ENCODE measurements at regions not wholly inside any gene's neighbourhood (a gene's known extent, or its start where the extent isn't known, plus 50 kb on each side); places are given as distances from the start of the nearest gene placed in this dataset.

GRCh38 chr6:14487625-14488024 is 370.1 kb downstream of the CD83 start:
- no peak for TF ChIP-seq EZH2phosphoT487 (IDR thresholded peaks at IDR 0.05; ENCODE audit: borderline replicate concordance, low read length)
- TF ChIP-seq, protein P1, sequence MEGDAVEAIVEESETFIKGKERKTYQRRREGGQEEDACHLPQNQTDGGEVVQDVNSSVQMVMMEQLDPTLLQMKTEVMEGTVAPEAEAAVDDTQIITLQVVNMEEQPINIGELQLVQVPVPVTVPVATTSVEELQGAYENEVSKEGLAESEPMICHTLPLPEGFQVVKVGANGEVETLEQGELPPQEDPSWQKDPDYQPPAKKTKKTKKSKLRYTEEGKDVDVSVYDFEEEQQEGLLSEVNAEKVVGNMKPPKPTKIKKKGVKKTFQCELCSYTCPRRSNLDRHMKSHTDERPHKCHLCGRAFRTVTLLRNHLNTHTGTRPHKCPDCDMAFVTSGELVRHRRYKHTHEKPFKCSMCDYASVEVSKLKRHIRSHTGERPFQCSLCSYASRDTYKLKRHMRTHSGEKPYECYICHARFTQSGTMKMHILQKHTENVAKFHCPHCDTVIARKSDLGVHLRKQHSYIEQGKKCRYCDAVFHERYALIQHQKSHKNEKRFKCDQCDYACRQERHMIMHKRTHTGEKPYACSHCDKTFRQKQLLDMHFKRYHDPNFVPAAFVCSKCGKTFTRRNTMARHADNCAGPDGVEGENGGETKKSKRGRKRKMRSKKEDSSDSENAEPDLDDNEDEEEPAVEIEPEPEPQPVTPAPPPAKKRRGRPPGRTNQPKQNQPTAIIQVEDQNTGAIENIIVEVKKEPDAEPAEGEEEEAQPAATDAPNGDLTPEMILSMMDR (IDR thresholded peaks at IDR 0.05; ENCODE audit: low read depth, low read length, poor library complexity, severe bottlenecking), result no peak
- no peak overlapping the region for H3K4me2 ChIP-seq (ENCODE audit: low read length)
- peaks cover 10% of the 10 kb centered on the region; the same call in 1 of the 2 replicates for H3K9me3 ChIP-seq (ENCODE audit: control insufficient read depth, insufficient read depth, low read length)
- H3K27ac ChIP-seq (ENCODE audit: low read depth, low read length), result no peak overlapping the region
- no peaks in the 10 kb centered on the region for H3K9me2 ChIP-seq (replicated peaks; ENCODE audit: control insufficient read depth, low read length)
- H3F3A ChIP-seq (ENCODE audit: control insufficient read depth, insufficient read depth), result no peaks in the 10 kb centered on the region
- no peaks in the 10 kb centered on the region for H3K36me3 ChIP-seq (ENCODE audit: control insufficient read depth, low read length)
- H3K4me1 ChIP-seq (ENCODE audit: control insufficient read depth, low read length), result no peaks in the 10 kb centered on the region
- H3K79me2 ChIP-seq (ENCODE audit: control insufficient read depth, low read length), result no peaks in the 10 kb centered on the region
- no peaks in the 10 kb centered on the region for H3K27me3 ChIP-seq (ENCODE audit: control insufficient read depth, low read length)
- no peaks in the 10 kb centered on the region for H4K20me1 ChIP-seq (ENCODE audit: control insufficient read depth, insufficient read depth, low read depth, low read length)
- H3K4me3 ChIP-seq (ENCODE audit: low read length), result no peak overlapping the region

- Histone ChIP-seq H3F3A (ENCODE audit: control insufficient read depth, insufficient read depth) (no peaks in the 10 kb centered on the region), H3K36me3 (ENCODE audit: control insufficient read depth, low read length) (no peaks in the 10 kb centered on the region), H3K4me3 (ENCODE audit: low read length) (no peak overlapping the region), H3K9me2 (replicated peaks; ENCODE audit: control insufficient read depth, low read length) (no peaks in the 10 kb centered on the region), H3K4me2 (ENCODE audit: low read length) (no peak overlapping the region), H4K20me1 (ENCODE audit: control insufficient read depth, insufficient read depth, low read depth, low read length) (no peaks in the 10 kb centered on the region), H3K27ac (ENCODE audit: low read depth, low read length) (no peak overlapping the region), H3K79me2 (ENCODE audit: control insufficient read depth, low read length) (no peaks in the 10 kb centered on the region), H3K27me3 (ENCODE audit: control insufficient read depth, low read length) (no peaks in the 10 kb centered on the region; the same call in 1 of the 2 replicates), H3K9me3 (ENCODE audit: control insufficient read depth, insufficient read depth, low read length) (peaks cover 10% of the 10 kb centered on the region; the same call in 1 of the 2 replicates), H3K4me1 (ENCODE audit: control insufficient read depth, low read length) (no peaks in the 10 kb centered on the region)
- TF ChIP-seq EZH2phosphoT487 (IDR thresholded peaks at IDR 0.05; ENCODE audit: borderline replicate concordance, low read length), result no peak
- TF ChIP-seq, protein P1 (IDR thresholded peaks at IDR 0.05; ENCODE audit: low read depth, low read length, poor library complexity, severe bottlenecking), result no peak
Measured at GRCh38 chr6:14488180-14488579, 370.6 kb downstream of the CD83 start.

- Histone ChIP-seq H3K27me3 (ENCODE audit: control insufficient read depth, low read length) (no peaks in the 10 kb centered on the region; the same call in 1 of the 2 replicates), H3K79me2 (ENCODE audit: control insufficient read depth, low read length) (no peaks in the 10 kb centered on the region), H3K9me2 (replicated peaks; ENCODE audit: control insufficient read depth, low read length) (no peaks in the 10 kb centered on the region), H3K36me3 (ENCODE audit: control insufficient read depth, low read length) (no peaks in the 10 kb centered on the region), H3F3A (ENCODE audit: control insufficient read depth, insufficient read depth) (no peaks in the 10 kb centered on the region), H3K27ac (ENCODE audit: low read depth, low read length) (no peak overlapping the region), H3K9me3 (ENCODE audit: control insufficient read depth, insufficient read depth, low read length) (peaks cover 10% of the 10 kb centered on the region; the same call in 1 of the 2 replicates), H4K20me1 (ENCODE audit: control insufficient read depth, insufficient read depth, low read depth, low read length) (no peaks in the 10 kb centered on the region), H3K4me1 (ENCODE audit: control insufficient read depth, low read length) (no peaks in the 10 kb centered on the region), H3K4me2 (ENCODE audit: low read length) (no peak overlapping the region), H3K4me3 (ENCODE audit: low read length) (no peak overlapping the region)
- TF ChIP-seq, protein P1 (IDR thresholded peaks at IDR 0.05; ENCODE audit: low read depth, low read length, poor library complexity, severe bottlenecking), result no peak
- TF ChIP-seq EZH2phosphoT487 (IDR thresholded peaks at IDR 0.05; ENCODE audit: borderline replicate concordance, low read length), result no peak
Measured at GRCh38 chr6:14489445-14489844, 371.9 kb downstream of the CD83 start.
